Calu3 (cell line): ENCODE measurements at regions not wholly inside any gene's neighbourhood (a gene's known extent, or its start where the extent isn't known, plus 50 kb on each side); places are given as distances from the start of the nearest gene placed in this dataset.
A peak's percentile ranks its signal among the peaks of the same experiment; 100 is the strongest.

ENCODE experiments used
- BruUV-seq: library from RNA; stranded (reverse); fragments of 400-500 nt; replicated peaks from 2 replicates; lab custom pipeline; 2021; lab: Mats Ljungman, UMichigan
- CTCF ChIA-PET: fragments of 300-600 bp; sonication (Branson Sonifier 250); formaldehyde crosslinking; loops from one replicate; lab custom pipeline; 2022; ENCODE audit warnings: antibody characterized with exemption; lab: Charles Lee
- DNase-seq: peaks from one replicate; pipeline ENCODE4 v3.0.0; 2022
- H3K27ac Mint-ChIP-seq: one replicate; pipeline ENCODE4 v1.8.0; 2022; ENCODE audit warnings: mixed read lengths; ENCODE audit not compliant: unreplicated experiment
- H3K27me3 Mint-ChIP-seq: one replicate; pipeline ENCODE4 v1.8.0; 2022; ENCODE audit warnings: mixed read lengths; ENCODE audit not compliant: unreplicated experiment
- H3K36me3 Mint-ChIP-seq: one replicate; pipeline ENCODE4 v1.8.0; 2022; ENCODE audit warnings: mild to moderate bottlenecking, moderate library complexity, mixed read lengths; ENCODE audit not compliant: insufficient read depth, unreplicated experiment
- H3K4me1 Mint-ChIP-seq: one replicate; pipeline ENCODE4 v1.8.0; 2022; ENCODE audit warnings: mild to moderate bottlenecking, low read depth, mixed read lengths; ENCODE audit not compliant: unreplicated experiment
- H3K4me3 Mint-ChIP-seq: one replicate; pipeline ENCODE4 v1.8.0; 2022; ENCODE audit warnings: mild to moderate bottlenecking, low read depth, moderate library complexity, mixed read lengths; ENCODE audit not compliant: unreplicated experiment
- H3K9me3 Mint-ChIP-seq: one replicate; pipeline ENCODE4 v1.8.0; 2022; ENCODE audit warnings: low read depth, mixed read lengths; ENCODE audit not compliant: unreplicated experiment
- CTCF ChIP-seq: fragments of 200-600 bp; IDR thresholded peaks from one replicate; pipeline ENCODE4 v1.8.0; 2022; ENCODE audit warnings: antibody characterized with exemption; ENCODE audit not compliant: unreplicated experiment
- intact Hi-C: fragments of 100-400 bp; cut with micrococcal nuclease; formaldehyde crosslinking; loops from one replicate; pipeline ENCODE4 v1.10.0; 2022; ENCODE audit not compliant: unreplicated experiment

GRCh38 chr2:19525313-19525712, 166.9 kb upstream of the OSR1 start:
- Mint-ChIP-seq H3K9me3 (no peaks in the 10 kb centered on the region), H3K27ac (no peak overlapping the region), H3K36me3 (no peaks in the 10 kb centered on the region), H3K4me1 (no peaks in the 10 kb centered on the region), H3K4me3 (no peak overlapping the region), H3K27me3 (no peaks in the 10 kb centered on the region)
- BruUV-seq, result no TSS peak
- CTCF ChIA-PET, result no interaction called here
- intact Hi-C loops, result no loop called here
- TF ChIP-seq CTCF, result no peak
- no peak for DNase-seq

GRCh38 chr2:19519045-19519444, 160.6 kb upstream of the OSR1 start:
- CTCF ChIA-PET, result no interaction called here
- no peak for DNase-seq
- no peaks in the 10 kb centered on the region for H3K4me1 Mint-ChIP-seq

GRCh38 chr2:19507137-19507536, 148.7 kb upstream of the OSR1 start:
- H3K4me3 Mint-ChIP-seq, result no peak overlapping the region
- BruUV-seq, result no TSS peak
- CTCF ChIA-PET, result no interaction called here
- no peak overlapping the region for H3K27ac Mint-ChIP-seq
- peaks cover 2% of the 10 kb centered on the region for H3K9me3 Mint-ChIP-seq
- TF ChIP-seq CTCF, result no peak
- no peaks in the 10 kb centered on the region for H3K27me3 Mint-ChIP-seq
- no peaks in the 10 kb centered on the region for H3K36me3 Mint-ChIP-seq
- H3K4me1 Mint-ChIP-seq, result peaks cover 36% of the 10 kb centered on the region
- intact Hi-C loops, result loop anchor here (2.0 to 10.0 kb wide), 2 partner anchors 142 to 160 kb away; no protein-coding TSS in a partner anchor
- DNase-seq, result no peak

More at GRCh38 chr2:19519045-19519444, 160.6 kb upstream of the OSR1 start:
- no peak overlapping the region for H3K4me3 Mint-ChIP-seq
- intact Hi-C loops, result no loop called here
- no peaks in the 10 kb centered on the region for H3K9me3 Mint-ChIP-seq
- H3K36me3 Mint-ChIP-seq, result no peaks in the 10 kb centered on the region
- TF ChIP-seq CTCF, result no peak
- no TSS peak for BruUV-seq
- no peaks in the 10 kb centered on the region for H3K27me3 Mint-ChIP-seq
- no peak overlapping the region for H3K27ac Mint-ChIP-seq

- Mint-ChIP-seq H3K36me3 (no peaks in the 10 kb centered on the region), H3K4me3 (peak overlapping the region; percentile 36), H3K4me1 (peaks cover 36% of the 10 kb centered on the region), H3K9me3 (peaks cover 2% of the 10 kb centered on the region), H3K27ac (peak overlapping the region; percentile 59), H3K27me3 (no peaks in the 10 kb centered on the region)
- no TSS peak for BruUV-seq
- no peak for TF ChIP-seq CTCF
- intact Hi-C loops, result loop anchor here (1.0 to 10.0 kb wide), 3 partner anchors 33 to 161 kb away; no protein-coding TSS in a partner anchor
- CTCF ChIA-PET, result interaction anchor here (1.1 to 2.4 kb wide), 5 partner anchors 11 to 160 kb away, joined by 3 to 9 read pairs (median 5); no protein-coding TSS in a partner anchor
- DNase-seq, result no peak
Measured at GRCh38 chr2:19505199-19506136, 147.0 kb upstream of the OSR1 start.
